ENCODE measurements at regions not wholly inside any gene's neighbourhood (a gene's known extent, or its start where the extent isn't known, plus 50 kb on each side); places are given as distances from the start of the nearest gene placed in this dataset.
A peak's percentile ranks its signal among the peaks of the same experiment; 100 is the strongest.

DNA sequence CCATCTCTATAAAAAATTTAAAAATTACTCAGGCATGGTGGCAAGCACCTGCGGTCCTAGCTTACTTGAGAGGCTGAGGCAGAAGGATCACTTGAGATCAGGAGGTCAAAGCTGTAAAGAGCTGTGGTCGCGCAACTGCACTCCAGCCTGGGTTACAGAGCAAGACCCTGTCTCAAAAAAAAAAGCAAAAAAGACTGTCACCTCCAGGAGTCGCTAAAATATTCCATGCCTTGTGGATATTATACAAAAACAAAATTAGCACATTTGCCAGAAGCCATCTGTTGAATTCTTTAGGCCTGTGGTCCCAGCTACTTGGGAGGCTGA lies 87.0 kb upstream of the SDK1 start:
- intact Hi-C loops (cut with DNase I), result no loop called here
- Histone ChIP-seq H3K9me3 (no peaks in the 10 kb centered on the region), H3K4me1 (peaks cover 0 to 25% (median 13%) of the 10 kb centered on the region in 12 donors), H3K27me3 (peaks cover 0 to 3% (median 0%) of the 10 kb centered on the region in 9 donors), H3K4me3 (no peak overlapping the region), H3K27ac (no peak overlapping the region), H3K36me3 (no peaks in the 10 kb centered on the region)
- ATAC-seq, result no peak
- 67 to 85% (median 76%) methylated on average over 4 of the region's 4 CpGs for WGBS, 4 donors
- DNase-seq, result no peak
- no peak for TF ChIP-seq POLR2A (IDR thresholded peaks at IDR 0.05)
- TF ChIP-seq, protein P1, sequence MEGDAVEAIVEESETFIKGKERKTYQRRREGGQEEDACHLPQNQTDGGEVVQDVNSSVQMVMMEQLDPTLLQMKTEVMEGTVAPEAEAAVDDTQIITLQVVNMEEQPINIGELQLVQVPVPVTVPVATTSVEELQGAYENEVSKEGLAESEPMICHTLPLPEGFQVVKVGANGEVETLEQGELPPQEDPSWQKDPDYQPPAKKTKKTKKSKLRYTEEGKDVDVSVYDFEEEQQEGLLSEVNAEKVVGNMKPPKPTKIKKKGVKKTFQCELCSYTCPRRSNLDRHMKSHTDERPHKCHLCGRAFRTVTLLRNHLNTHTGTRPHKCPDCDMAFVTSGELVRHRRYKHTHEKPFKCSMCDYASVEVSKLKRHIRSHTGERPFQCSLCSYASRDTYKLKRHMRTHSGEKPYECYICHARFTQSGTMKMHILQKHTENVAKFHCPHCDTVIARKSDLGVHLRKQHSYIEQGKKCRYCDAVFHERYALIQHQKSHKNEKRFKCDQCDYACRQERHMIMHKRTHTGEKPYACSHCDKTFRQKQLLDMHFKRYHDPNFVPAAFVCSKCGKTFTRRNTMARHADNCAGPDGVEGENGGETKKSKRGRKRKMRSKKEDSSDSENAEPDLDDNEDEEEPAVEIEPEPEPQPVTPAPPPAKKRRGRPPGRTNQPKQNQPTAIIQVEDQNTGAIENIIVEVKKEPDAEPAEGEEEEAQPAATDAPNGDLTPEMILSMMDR (IDR thresholded peaks at IDR 0.05), result no peak

DNA sequence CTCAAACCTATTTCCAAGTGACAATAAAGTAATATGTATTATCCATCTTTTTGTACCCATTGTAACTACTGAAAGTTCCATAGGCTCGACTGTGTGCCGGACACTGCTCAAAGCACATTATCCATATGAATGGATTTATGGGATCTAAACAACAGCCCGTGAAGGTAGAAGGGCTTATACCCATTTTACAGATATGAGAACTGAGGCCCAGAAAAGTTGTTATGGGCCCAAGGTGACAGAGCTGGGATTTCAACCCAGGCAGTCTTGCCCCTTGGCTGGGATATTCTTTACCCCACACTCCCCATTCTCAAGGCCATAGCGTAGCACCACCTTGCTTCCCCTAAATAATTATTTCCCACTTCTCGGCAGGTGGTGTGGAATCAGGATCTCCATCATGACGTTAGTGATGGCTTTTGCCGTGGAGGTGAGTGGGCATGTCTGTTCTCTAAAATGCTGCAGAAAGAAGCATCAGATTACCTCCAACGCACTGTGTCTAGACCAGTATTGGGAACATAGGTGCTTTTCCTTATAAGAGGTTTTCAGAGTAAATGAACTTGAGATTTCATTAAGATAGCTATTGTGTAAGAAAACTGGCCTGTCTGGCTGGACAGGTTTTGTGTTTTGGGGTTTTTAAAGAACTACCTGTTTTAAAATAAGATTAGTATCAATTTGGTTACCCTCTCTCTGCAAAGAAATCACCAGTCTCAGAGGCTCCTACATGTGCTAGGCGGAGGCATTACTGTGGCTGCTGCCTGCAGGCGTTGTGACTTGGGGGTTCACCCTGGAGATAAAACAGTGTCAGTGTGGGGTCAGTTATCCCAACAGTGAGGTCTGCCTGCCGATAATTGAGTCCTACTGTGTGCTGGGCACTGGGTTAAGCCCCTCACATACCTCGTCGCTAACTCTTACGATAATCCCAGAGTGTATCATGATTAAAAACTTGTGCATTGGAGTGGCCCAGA lies 85.1 kb upstream of the SDK1 start:
- DNase-seq (no peak), ATAC-seq (no peak)
- intact Hi-C loops (cut with DNase I), result no loop called here
- Histone ChIP-seq H3K4me3 (no peak overlapping the region), H3K27me3 (peaks cover 0 to 3% (median 0%) of the 10 kb centered on the region in 9 donors), H3K9me3 (no peaks in the 10 kb centered on the region), H3K36me3 (no peaks in the 10 kb centered on the region), H3K4me1 (peaks cover 0 to 25% (median 14%) of the 10 kb centered on the region in 12 donors), H3K27ac (no peak overlapping the region)
- 88 to 90% (median 89%) methylated on average over 14 of the region's 14 CpGs for WGBS, 4 donors
- TF ChIP-seq POLR2A (IDR thresholded peaks at IDR 0.05), result no peak
- TF ChIP-seq, protein P1 (IDR thresholded peaks at IDR 0.05), result no peak

DNA sequence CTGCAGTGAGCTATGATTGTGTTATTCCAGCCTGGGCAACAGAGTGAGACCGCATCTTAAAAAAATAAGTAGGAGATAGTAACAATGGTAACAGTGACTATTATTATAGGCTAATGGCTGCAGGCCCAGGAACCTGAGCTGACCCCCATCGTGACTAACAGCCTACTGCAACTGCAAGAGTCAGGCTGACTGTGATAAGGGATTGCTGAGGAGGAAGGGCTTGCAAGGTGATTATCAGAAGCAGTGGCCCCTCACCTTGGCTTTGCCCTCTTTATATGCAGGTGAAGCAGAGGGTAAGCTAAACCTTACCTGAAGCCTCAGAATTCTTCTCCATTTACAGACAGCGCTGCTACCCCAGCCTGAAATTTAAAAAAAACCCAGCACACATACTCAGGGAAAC lies 83.9 kb upstream of the SDK1 start:
- peak overlapping the region in 4 of 12 donors; percentile 3 to 57 (median 52) for H3K27ac ChIP-seq
- intact Hi-C loops (cut with DNase I), result no loop called here
- peaks cover 0 to 3% (median 0%) of the 10 kb centered on the region in 9 donors for H3K27me3 ChIP-seq
- peak; percentile 94 to 96 (median 95) for ATAC-seq
- 35 to 47% (median 40%) methylated on average over 3 of the region's 3 CpGs for WGBS, 4 donors
- peaks cover 0 to 27% (median 14%) of the 10 kb centered on the region in 12 donors for H3K4me1 ChIP-seq
- no peak overlapping the region for H3K4me3 ChIP-seq
- no peaks in the 10 kb centered on the region for H3K36me3 ChIP-seq
- DNase-seq, result peak in 4 of 5 donors; percentile 52 to 79 (median 64)
- H3K9me3 ChIP-seq, result no peaks in the 10 kb centered on the region
- TF ChIP-seq POLR2A (IDR thresholded peaks at IDR 0.05), result no peak
- TF ChIP-seq, protein P1 (IDR thresholded peaks at IDR 0.05), result no peak

DNA sequence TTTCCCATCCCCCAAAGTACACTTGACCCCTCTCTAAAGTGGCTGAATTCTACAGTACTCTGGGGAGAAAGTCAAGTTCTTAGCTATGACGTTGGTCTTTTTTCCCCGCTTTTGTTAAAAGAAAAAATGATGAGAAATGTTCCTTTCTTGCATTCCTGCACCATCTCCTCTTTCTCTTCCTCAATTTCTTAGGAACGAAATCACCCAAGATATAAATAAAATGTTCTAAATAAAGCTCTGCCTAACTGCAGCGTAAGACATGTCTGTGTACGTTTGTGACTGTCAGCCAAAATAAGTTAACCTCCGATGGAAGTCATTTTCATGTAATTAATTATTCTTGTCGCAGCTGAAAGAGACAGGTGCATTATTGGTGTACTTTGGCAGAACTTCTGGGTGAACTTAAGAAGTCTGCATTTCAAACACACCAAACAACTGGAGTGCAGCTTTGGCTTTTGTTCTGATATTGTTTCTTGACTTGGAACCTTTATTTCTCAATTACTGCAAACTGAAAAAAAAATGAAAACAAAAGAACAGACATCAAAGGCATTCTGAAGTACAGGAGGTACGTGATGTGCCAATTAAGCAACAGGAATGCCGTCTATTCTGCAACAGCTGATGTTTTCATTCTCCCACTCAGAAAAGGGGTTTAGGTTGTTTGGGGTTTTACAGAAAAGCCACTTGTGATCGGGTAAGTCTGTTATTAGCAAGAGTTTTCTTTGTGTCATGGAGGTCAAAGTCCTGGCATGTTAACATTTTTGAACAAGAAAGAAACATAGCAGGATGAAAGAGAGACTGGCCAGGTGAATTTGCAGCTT lies 82.4 kb upstream of the SDK1 start:
- peak in 2 of 4 donors; percentile 19 to 30 for ATAC-seq
- intact Hi-C loops (cut with DNase I), result no loop called here
- 21 to 25% (median 24%) methylated on average over 10 of the region's 10 CpGs for WGBS, 4 donors
- Histone ChIP-seq H3K27me3 (peaks cover 0 to 3% (median 0%) of the 10 kb centered on the region in 9 donors), H3K36me3 (no peaks in the 10 kb centered on the region), H3K27ac (peak overlapping the region in 3 of 12 donors; percentile 33 to 57 (median 46)), H3K4me1 (peaks cover 0 to 27% (median 14%) of the 10 kb centered on the region in 12 donors), H3K9me3 (no peaks in the 10 kb centered on the region), H3K4me3 (no peak overlapping the region)
- TF ChIP-seq, protein P1 (IDR thresholded peaks at IDR 0.05), result no peak
- no peak for TF ChIP-seq POLR2A (IDR thresholded peaks at IDR 0.05)
- DNase-seq, result no peak
